Stimulated activated CD4-positive, alpha-beta T cell treated with anti-CD3 and anti-CD28 coated beads, Interleukin-12 subunit alpha, Interleukin-12 subunit beta, amount 100 ng/mL, for 24 hours (primary cell): ENCODE measurements at regions not wholly inside any gene's neighbourhood (a gene's known extent, or its start where the extent isn't known, plus 50 kb on each side); places are given as distances from the start of the nearest gene placed in this dataset.
"Not testable (repeated sequence)": the region's sequence is repeated elsewhere in the genome, so short reads cannot be mapped to it uniquely, and the experiment has no call there.

ENCODE experiments used
- DNase-seq, 2 experiments: peaks; one replicate each; pipeline ENCODE4 v3.0.0-alpha.2; 2020; ENCODE audit warnings: low read depth in 2 of 2

DNA sequence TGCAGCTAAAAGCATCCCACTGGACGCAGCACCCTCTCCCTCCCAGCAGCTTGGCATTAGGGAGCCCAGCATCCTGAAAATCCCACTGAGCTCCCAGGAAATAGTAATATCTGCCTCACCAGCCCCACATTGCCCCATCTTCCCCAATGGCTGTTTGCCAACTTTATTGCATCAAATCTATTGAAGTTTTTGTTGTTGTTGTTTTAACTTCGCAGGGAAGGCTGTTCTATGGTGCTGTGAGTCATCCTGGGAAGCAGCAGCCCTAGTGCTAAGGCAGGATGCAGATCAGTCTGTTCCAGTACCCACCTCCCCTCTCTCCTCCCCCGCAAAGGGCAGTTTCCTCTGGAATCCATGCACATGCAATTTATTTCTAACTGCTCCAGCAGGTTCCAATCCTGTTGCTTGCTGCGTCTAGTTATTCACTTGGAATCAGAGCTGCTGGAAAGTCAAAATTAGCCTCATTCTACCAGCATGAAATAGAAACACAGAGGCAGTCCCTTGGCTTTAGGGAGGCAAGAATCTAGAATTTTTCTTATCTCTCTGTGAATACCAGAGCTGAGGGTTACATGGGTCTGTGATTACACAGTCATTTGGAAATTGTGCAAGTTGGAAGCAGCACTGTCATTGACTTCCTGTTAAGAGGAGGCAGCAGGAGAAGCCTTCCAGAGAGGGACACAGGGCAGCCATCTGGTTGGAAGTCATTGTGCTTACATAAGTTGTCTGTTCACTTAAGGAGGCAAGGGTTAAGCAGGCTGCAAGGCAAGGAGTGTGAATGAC lies 115.9 kb upstream of the CACUL1 start:
- DNase-seq: no peak

- no peak for DNase-seq
Observed at GRCh38 chr10:118871244-118871865, 116.6 kb upstream of the CACUL1 start.

- DNase-seq: no peak
Observed at GRCh38 chr10:118873091-118873737, 118.4 kb upstream of the CACUL1 start.

- DNase-seq: no peak
Observed at GRCh38 chr10:118873738-118874105, 119.0 kb upstream of the CACUL1 start.

GRCh38 chr10:118874171-118874570 lies 119.4 kb upstream of the CACUL1 start:
- no peak for DNase-seq

- DNase-seq: no peak
Observed at GRCh38 chr10:118875087-118875486, 120.3 kb upstream of the CACUL1 start.

GRCh38 chr10:118882741-118883140 lies 128.0 kb upstream of the CACUL1 start:
- DNase-seq: no peak

- no peak for DNase-seq
Observed at GRCh38 chr10:118892255-118892654, 137.3 kb upstream of the NANOS1 start.

- not testable (repeated sequence) for DNase-seq
Observed at GRCh38 chr10:118894891-118895290, 134.6 kb upstream of the NANOS1 start.

DNA sequence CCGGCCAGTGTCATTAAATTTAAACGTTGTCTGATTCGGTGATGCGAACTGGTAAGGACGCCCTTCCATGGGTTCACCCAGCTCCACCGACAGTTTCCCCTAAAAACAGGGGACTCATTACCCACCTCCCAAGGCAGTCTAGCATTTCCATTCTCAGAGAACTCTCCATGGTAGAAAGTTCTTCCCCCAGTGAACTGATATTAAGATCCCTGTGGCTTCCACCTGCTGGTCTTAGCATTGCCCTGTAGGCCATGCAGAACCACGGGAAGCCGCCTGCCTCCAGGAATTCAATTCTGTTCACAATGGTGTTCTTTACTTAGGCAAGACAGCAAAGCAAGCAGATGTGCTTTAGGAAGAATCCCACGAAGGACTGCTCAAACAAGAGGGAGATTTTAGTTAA lies 128.9 kb upstream of the NANOS1 start:
- DNase-seq: no peak

DNA sequence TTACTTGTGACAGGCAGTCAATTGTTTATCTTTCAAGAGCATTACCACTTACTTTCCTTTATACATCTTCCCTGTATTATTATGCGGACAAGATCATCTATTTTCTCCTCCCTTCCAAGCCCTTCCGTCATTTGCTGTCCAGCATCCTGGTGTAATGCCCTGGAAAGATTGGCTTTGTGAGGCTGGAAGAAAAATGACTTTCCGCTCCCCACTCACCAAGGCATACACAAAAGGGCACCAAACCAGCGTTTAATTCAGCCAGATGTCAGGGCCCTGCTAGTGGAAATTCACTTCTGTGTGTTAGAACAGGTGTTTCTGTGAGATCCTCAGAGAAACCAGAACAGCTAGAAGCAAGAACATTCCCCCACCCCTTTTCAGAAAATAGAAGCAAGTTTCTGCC lies 128.1 kb upstream of the NANOS1 start:
- no peak for DNase-seq

DNA sequence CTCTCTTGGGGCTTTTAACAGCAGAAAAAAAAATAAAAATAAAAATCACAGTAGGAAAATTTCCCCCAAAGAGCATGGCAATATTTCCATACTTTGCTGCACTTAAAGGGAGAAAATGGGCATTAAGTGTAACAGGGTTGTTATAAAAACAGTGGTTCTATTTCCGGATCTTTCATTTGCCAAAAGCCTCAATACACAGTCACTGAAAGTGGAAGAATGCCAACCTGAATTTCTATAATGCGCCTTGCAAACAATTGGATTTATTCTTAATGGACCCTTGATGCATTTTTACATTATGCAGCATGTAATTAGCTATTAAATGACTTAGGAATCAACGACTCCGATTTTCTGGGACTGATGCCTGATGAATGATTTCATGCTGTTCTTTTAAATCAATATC lies 127.6 kb upstream of the NANOS1 start:
- DNase-seq: no peak

DNA sequence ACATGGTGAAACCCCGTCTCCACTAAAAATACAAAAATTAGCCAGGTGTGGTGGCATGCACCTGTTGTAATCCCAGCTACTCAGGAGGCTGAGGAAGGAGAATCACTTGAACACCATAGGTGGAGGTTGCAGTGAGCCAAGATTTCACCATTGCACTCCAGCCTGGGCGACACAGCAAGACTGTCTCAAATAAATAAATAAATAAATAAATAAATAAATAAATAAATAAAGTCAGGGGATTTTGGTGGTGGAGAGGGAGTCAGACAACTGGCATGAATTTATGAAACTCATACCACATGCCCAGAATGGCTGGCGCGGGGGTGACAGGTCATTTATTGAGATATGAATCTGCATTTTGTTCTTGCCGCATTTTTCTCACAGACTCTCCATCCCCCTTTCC lies 126.9 kb upstream of the NANOS1 start:
- DNase-seq: not testable (repeated sequence)

DNA sequence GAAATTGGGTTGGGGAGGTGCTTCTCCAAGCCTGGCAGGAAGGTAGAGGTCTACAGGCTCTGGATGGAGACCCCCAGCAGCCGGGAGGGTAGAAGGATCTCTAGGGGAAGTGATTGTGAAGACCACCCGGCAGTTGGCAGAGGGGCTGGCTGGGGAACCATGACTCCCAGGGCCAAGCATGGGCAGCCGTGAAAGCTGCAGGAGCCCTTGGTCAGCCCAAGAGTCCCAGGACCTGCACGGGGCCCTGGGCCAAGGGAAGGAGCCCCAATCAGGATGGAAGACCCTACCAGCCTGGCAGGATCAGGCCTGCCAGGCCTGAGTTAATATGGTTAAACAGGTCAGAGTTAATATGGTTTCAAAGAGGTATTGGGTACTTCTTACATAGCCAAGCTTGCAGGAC lies 126.3 kb upstream of the NANOS1 start:
- DNase-seq: no peak

GRCh38 chr10:118903691-118904090 lies 125.8 kb upstream of the NANOS1 start:
- no peak for DNase-seq

GRCh38 chr10:118904286-118904685 lies 125.2 kb upstream of the NANOS1 start:
- DNase-seq: no peak

DNA sequence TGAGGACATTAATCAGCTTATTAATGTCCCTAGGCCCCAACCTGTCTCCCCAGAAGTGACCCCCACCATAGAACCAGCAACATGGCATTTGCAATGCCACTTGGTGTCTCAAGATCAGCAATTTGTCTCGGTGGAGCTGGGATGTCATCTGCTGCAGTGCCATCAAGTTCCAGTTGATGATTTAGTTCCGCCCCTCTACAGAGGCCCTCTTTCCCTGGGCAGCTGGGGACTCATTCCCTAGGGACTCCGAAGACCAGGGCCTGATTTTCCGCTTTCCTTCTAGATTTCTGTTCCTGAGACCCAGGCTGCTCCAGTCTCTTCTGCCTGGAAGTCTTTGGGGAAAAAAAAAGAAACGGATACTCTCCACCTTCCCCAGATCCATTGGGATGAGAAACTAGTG lies 122.5 kb upstream of the NANOS1 start:
- no peak for DNase-seq

DNA sequence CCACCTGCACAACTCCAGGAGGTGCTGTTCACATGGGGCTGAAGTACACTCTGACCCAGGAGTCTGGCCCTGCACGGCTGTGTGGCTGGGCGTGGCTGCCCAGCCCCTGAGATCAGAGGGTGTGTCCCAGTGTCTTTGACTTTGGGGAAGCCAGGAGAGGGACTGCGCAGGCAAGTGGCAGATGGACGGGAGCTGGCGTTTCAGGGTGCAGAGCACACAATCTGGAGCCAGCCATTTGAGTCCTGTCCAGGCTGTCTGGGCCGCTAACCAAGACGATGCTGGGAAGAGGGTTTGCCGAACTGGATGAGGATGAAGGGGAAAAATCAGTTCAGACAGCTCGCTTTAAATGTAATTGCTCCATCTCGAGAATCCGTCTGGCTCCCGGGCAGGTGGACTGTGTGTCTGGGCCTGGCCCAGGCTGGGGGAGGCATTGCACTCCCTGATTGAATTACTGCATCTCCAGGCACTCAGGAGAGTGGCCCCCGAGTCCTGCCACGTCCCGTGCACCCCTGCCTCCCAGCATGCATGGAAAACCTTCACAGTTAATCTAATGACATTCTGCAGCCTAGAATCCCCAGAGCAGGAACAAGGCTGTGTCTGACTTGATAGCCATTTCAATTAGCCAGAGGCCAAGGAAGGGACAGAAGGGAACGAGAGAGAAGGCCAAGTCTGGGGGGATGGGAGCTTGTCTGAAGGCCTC lies 120.8 kb upstream of the NANOS1 start:
- DNase-seq: no peak

GRCh38 chr10:118910702-118911101 lies 118.8 kb upstream of the NANOS1 start:
- no peak for DNase-seq

GRCh38 chr10:118911363-118911762 lies 118.2 kb upstream of the NANOS1 start:
- DNase-seq: no peak

DNA sequence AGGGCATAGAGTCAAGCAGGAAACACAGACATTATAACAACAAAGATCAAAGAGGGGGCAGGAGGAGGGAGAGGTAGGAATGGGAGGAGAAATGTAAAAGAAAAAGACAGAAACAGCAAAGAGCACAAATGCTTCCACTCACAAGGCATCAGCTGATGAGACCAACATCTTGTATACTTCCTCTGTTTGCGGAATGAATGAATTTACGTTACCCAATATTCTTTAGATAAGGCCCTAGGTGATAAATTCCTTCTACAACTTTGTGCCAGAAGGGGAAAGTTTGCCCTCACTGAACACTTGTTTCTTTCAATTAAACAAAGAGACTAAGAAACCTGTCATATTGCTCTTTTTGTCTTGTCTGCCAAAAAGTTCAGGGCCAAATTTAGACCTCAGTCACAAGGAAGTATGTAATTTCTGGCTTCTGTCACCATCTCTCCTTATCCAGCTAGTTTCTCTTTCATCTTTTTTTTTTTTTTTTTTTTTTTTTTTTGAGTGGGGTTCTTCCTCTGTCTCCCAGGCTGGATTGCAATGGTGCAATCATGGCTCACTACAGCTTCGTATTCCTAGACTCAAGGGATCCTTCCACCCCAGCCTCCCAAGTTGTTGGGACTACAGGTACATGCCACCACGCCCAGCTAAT lies 116.4 kb upstream of the NANOS1 start:
- DNase-seq: no peak

DNA sequence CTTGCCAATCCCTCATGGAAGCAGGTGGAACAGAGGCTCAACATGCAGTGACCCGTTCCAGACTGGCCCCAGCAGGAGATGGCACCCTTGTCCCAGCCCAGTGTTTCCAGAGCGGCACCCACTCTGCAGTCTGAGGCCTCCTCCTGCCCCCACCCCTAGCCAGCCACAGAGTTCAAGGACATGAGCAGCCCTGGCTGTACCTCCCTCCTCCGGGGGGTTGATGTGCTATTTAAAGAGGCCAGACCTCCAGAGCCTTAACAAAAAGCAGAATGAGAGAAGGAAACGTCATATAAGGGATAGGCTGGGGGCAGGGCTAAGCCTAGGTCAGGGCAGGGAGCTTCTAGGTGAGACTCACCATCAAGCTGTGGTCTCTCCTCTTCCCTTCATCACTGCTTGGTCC lies 115.7 kb upstream of the NANOS1 start:
- no peak for DNase-seq
